A549 (cell line): ENCODE measurements at regions not wholly inside any gene's neighbourhood (a gene's known extent, or its start where the extent isn't known, plus 50 kb on each side); places are given as distances from the start of the nearest gene placed in this dataset.

ENCODE experiments used
- BHLHE40 ChIP-seq: IDR thresholded peaks from 2 replicates; pipeline ENCODE4 v1.6.1; 2012; ENCODE audit warnings: low read depth, low read length, inconsistent platforms
- CTCF ChIP-seq: fragments of >200 bp; sonication (Bioruptor Twin); formaldehyde crosslinking; IDR thresholded peaks from 3 replicates; pipeline ENCODE4 v1.5.1; 2016
- E2F6 ChIP-seq: IDR thresholded peaks from 2 replicates; pipeline ENCODE4 v1.6.1; 2012; ENCODE audit warnings: low read depth, borderline replicate concordance
- EP300 ChIP-seq, 2 experiments: fragments of >200 bp; sonication (Bioruptor Twin); formaldehyde crosslinking; IDR thresholded peaks; 2 replicates in 1 of 2; 3 replicates in 1 of 2; pipeline ENCODE4 v1.6.1; 2016 to 2017
- GATA3 ChIP-seq: IDR thresholded peaks from 2 replicates; pipeline ENCODE4 v1.6.1; 2012; ENCODE audit warnings: borderline replicate concordance
- HOXA7 ChIP-seq: fragments of 250-450 bp; sonication (Bioruptor Pico); IDR thresholded peaks from 2 replicates; pipeline ENCODE4 v1.5.0; 2020; ENCODE audit warnings: mild to moderate bottlenecking, moderate library complexity
- MAFK ChIP-seq: fragments of 450-650 bp; IDR thresholded peaks from 2 replicates; pipeline ENCODE4 v1.6.1; 2014; ENCODE audit not compliant: partially characterized antibody
- MYC ChIP-seq: IDR thresholded peaks from 2 replicates; pipeline ENCODE4 v1.6.1; 2012; ENCODE audit warnings: mild to moderate bottlenecking, inconsistent platforms, low read length, improper control_type of control experiment, borderline replicate concordance
- NR3C1 ChIP-seq: fragments of >200 bp; sonication (Bioruptor Twin); formaldehyde crosslinking; IDR thresholded peaks from 3 replicates; pipeline ENCODE4 v1.6.1; 2017
- POLR2A ChIP-seq: IDR thresholded peaks from 2 replicates; pipeline ENCODE4 v1.6.1; 2012; ENCODE audit warnings: mild to moderate bottlenecking, low read length
- RAD21 ChIP-seq, 2 experiments: fragments of >200 bp in 1 of 2; sonication (Bioruptor Twin) in 1 of 2; formaldehyde crosslinking in 1 of 2; IDR thresholded peaks in 1 of 2; conservative IDR thresholded peaks in 1 of 2; 2 replicates in 1 of 2; 3 replicates in 1 of 2; pipeline ENCODE4 v1.6.1; 2012 to 2018; ENCODE audit warnings: inconsistent platforms in 1 of 2
- SREBF2 ChIP-seq: fragments of 450-650 bp; IDR thresholded peaks from 2 replicates; pipeline ENCODE4 v1.6.1; 2014; ENCODE audit warnings: mild to moderate bottlenecking, moderate library complexity

GRCh38 chr6:2581611-2582010 lies 169.1 kb downstream of the MYLK4 start:
- no peak for TF ChIP-seq HOXA7
- TF ChIP-seq CTCF, result no peak
- TF ChIP-seq GATA3, result no peak
- no peak for TF ChIP-seq EP300 (IDR thresholded peaks at IDR 0.05)
- no peak for TF ChIP-seq SREBF2
- TF ChIP-seq RAD21 (conservative IDR thresholded peaks at IDR 0.05 in 1 of 2, IDR thresholded peaks at IDR 0.05 in 1 of 2), result no peak
- TF ChIP-seq BHLHE40, result no peak
- no peak for TF ChIP-seq POLR2A
- TF ChIP-seq NR3C1, result no peak
- no peak for TF ChIP-seq MYC
- TF ChIP-seq E2F6, result no peak
- TF ChIP-seq MAFK, result no peak
